PC-9 (cell line): ENCODE measurements at regions not wholly inside any gene's neighbourhood (a gene's known extent, or its start where the extent isn't known, plus 50 kb on each side); places are given as distances from the start of the nearest gene placed in this dataset.

Experiments used
- EZH2 ChIP-seq: fragments of 200-600 bp; sonication (generic); IDR thresholded peaks from 2 replicates; pipeline ENCODE4 v1.8.0; 2017; ENCODE audit warnings: antibody characterized with exemption, low read depth
- TF ChIP-seq, protein P1 (sequence below): fragments of 200-600 bp; sonication (generic); conservative IDR thresholded peaks from 2 replicates; pipeline ENCODE4 v1.6.1; 2017; ENCODE audit warnings: mixed run types, antibody characterized with exemption, mild to moderate bottlenecking, moderate library complexity

DNA sequence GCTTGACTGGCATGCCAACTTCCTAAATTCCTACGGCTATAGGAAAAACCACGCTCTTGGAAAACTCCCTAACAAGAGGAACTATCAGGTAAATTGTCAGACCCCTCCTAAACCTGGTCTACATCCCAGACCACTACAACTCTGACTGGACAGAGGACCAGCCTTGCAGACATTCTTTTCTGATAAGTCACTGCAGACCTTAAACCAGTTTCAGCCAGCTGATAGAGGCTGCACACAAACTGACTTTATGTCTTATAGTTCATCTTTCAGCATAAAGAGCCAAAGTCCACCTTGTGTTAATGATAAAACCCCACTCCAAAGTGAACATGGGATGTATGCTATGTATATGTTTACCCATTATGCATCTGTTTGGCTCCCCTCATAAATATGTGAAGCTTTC lies 166.6 kb downstream of the KTN1 start:
- TF ChIP-seq, protein P1, sequence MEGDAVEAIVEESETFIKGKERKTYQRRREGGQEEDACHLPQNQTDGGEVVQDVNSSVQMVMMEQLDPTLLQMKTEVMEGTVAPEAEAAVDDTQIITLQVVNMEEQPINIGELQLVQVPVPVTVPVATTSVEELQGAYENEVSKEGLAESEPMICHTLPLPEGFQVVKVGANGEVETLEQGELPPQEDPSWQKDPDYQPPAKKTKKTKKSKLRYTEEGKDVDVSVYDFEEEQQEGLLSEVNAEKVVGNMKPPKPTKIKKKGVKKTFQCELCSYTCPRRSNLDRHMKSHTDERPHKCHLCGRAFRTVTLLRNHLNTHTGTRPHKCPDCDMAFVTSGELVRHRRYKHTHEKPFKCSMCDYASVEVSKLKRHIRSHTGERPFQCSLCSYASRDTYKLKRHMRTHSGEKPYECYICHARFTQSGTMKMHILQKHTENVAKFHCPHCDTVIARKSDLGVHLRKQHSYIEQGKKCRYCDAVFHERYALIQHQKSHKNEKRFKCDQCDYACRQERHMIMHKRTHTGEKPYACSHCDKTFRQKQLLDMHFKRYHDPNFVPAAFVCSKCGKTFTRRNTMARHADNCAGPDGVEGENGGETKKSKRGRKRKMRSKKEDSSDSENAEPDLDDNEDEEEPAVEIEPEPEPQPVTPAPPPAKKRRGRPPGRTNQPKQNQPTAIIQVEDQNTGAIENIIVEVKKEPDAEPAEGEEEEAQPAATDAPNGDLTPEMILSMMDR: no peak
- TF ChIP-seq EZH2: no peak
